GM19351 (cell line): ENCODE measurements at regions not wholly inside any gene's neighbourhood (a gene's known extent, or its start where the extent isn't known, plus 50 kb on each side); places are given as distances from the start of the nearest gene placed in this dataset.
"Not testable (repeated sequence)": the region's sequence is repeated elsewhere in the genome, so short reads cannot be mapped to it uniquely, and the experiment has no call there.

Experiments used
- ATAC-seq: cut with Tn5 transposase; IDR thresholded peaks from one replicate; pipeline ENCODE4 v1.9.1; 2021; ENCODE audit warnings: mild to moderate bottlenecking, moderate library complexity; ENCODE audit not compliant: unreplicated experiment

GRCh38 chr10:4639960-4640359 lies 186.0 kb upstream of the AKR1E2 start:
- ATAC-seq: no peak

- no peak for ATAC-seq
Measured at GRCh38 chr10:4638099-4638498, 187.9 kb upstream of the AKR1E2 start.

- ATAC-seq: no peak
Measured at GRCh38 chr10:4637657-4638056, 188.3 kb upstream of the AKR1E2 start.

- no peak for ATAC-seq
Measured at GRCh38 chr10:4635883-4636282, 190.1 kb upstream of the AKR1E2 start.

- no peak for ATAC-seq
Measured at GRCh38 chr10:4635388-4635787, 190.6 kb upstream of the AKR1E2 start.

- ATAC-seq: no peak
Measured at GRCh38 chr10:4633776-4634175, 192.2 kb upstream of the AKR1E2 start.

GRCh38 chr10:4633186-4633585 lies 192.8 kb upstream of the AKR1E2 start:
- no peak for ATAC-seq

- no peak for ATAC-seq
Measured at GRCh38 chr10:4632757-4633156, 193.2 kb upstream of the AKR1E2 start.

- no peak for ATAC-seq
Measured at GRCh38 chr10:4626919-4627318, 199.1 kb upstream of the AKR1E2 start.

- no peak for ATAC-seq
Measured at GRCh38 chr10:4623757-4624420, 202.1 kb upstream of the AKR1E2 start.

- peak; percentile 61 for ATAC-seq
Measured at GRCh38 chr10:4623200-4623599, 202.8 kb upstream of the AKR1E2 start.

GRCh38 chr10:4622384-4622783 lies 203.6 kb upstream of the AKR1E2 start:
- ATAC-seq: no peak

GRCh38 chr10:4617589-4617988 lies 208.4 kb upstream of the AKR1E2 start:
- no peak for ATAC-seq

- no peak for ATAC-seq
Measured at GRCh38 chr10:4615042-4615441, 211.0 kb upstream of the AKR1E2 start.

- ATAC-seq: no peak
Measured at GRCh38 chr10:4609251-4609650, 216.8 kb upstream of the AKR1E2 start.

GRCh38 chr10:4607681-4608080 lies 218.3 kb upstream of the AKR1E2 start:
- no peak for ATAC-seq

GRCh38 chr10:4606856-4607636 lies 219.0 kb upstream of the AKR1E2 start:
- no peak for ATAC-seq

- no peak for ATAC-seq
Measured at GRCh38 chr10:4602764-4603491, 223.1 kb upstream of the AKR1E2 start.

- ATAC-seq: no peak
Measured at GRCh38 chr10:4599471-4599870, 226.5 kb upstream of the AKR1E2 start.

- not testable (repeated sequence) for ATAC-seq
Measured at GRCh38 chr10:4597898-4598297, 228.1 kb upstream of the AKR1E2 start.

- no peak for ATAC-seq
Measured at GRCh38 chr10:4596951-4597350, 229.1 kb upstream of the AKR1E2 start.
